ENCODE measurements at regions not wholly inside any gene's neighbourhood (a gene's known extent, or its start where the extent isn't known, plus 50 kb on each side); places are given as distances from the start of the nearest gene placed in this dataset.

DNA sequence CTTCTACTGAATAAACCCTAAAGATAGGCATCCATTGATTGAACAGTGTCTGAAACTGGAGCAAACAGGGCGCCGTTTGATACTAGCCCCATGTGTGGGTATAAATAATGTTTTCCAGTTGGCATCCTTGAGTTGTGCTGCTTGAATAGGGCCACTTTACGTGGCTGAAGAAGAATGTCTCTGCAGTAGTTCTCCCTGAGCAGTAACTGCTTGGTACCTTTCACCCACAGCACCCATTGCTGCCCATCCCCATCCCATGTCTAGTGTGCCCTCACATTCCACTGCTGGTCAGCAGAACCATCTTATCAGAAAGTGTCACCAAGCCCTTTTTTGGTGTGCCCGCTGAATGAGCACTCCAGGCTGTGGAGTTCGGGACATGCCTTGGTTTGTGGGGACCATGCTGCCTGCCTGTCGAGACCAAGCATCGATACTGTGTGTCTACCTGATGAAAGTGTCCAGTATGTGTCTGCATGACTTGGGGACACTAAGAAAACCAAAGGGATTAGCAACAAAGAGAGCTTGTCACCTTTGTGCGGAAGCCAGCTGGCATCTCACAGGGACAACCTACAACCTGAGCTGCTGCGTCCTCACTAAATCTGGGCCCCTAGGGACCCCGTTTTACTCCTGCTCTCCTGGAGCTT lies 162.0 kb downstream of the TM9SF2 start:
- Mint-ChIP-seq H3K4me1 (peaks cover 41% of the 10 kb centered on the region), H3K27ac (ENCODE audit: unreplicated experiment) (no peak overlapping the region), H3K36me3 (ENCODE audit: low read depth) (no peaks in the 10 kb centered on the region), H3K4me3 (no peak overlapping the region), H3K27me3 (ENCODE audit: low read depth) (peaks cover 35% of the 10 kb centered on the region), H3K9me3 (no peaks in the 10 kb centered on the region)
- TF ChIP-seq, protein P1, sequence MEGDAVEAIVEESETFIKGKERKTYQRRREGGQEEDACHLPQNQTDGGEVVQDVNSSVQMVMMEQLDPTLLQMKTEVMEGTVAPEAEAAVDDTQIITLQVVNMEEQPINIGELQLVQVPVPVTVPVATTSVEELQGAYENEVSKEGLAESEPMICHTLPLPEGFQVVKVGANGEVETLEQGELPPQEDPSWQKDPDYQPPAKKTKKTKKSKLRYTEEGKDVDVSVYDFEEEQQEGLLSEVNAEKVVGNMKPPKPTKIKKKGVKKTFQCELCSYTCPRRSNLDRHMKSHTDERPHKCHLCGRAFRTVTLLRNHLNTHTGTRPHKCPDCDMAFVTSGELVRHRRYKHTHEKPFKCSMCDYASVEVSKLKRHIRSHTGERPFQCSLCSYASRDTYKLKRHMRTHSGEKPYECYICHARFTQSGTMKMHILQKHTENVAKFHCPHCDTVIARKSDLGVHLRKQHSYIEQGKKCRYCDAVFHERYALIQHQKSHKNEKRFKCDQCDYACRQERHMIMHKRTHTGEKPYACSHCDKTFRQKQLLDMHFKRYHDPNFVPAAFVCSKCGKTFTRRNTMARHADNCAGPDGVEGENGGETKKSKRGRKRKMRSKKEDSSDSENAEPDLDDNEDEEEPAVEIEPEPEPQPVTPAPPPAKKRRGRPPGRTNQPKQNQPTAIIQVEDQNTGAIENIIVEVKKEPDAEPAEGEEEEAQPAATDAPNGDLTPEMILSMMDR (conservative IDR thresholded peaks at IDR 0.05): no peak
- no peak for DNase-seq (ENCODE audit: low read depth, low spot score)

DNA sequence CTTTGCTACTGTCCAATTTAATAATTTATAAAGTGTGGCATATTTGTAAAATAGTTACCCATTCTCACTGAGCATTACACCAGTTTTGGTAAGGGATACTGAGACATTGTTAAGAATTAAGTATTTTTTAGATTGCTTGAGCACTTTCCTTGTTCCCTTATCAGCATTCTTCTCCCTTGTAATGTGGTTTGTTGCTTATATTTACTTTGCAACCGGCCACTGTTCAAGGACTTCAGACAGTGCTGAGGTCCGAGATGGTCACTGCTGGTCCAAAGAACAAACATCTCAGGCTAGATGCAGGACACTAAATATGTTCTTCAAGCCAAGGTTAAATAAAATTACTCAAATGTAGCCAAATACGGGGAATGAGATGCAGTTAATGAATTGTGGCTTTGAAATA lies 161.4 kb downstream of the TM9SF2 start:
- Mint-ChIP-seq H3K9me3 (no peaks in the 10 kb centered on the region), H3K27ac (ENCODE audit: unreplicated experiment) (no peak overlapping the region), H3K36me3 (ENCODE audit: low read depth) (no peaks in the 10 kb centered on the region), H3K27me3 (ENCODE audit: low read depth) (peaks cover 37% of the 10 kb centered on the region), H3K4me1 (peaks cover 45% of the 10 kb centered on the region), H3K4me3 (peak overlapping the region; percentile 15)
- no peak for DNase-seq (ENCODE audit: low read depth, low spot score)
- TF ChIP-seq, protein P1 (conservative IDR thresholded peaks at IDR 0.05): no peak

DNA sequence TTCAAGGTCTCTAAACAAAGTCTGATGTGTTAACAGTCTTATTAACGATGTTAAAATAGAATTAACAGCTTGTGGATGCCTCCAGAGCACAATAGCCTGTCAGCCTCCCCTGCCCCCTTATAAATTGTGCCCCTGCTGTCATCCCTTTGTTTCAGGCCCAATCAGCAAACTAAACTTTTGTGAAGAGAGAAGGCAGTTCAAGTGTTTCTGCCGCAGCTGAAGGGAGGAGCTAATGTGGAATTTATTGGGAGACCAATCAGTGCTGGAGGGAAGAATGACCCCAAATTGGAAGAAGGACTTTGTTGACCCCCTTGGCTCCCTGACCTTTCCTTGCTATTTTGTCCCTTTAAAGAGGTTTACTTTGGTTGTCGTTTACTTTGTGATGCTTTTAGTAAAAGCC lies 160.5 kb downstream of the TM9SF2 start:
- Mint-ChIP-seq H3K36me3 (ENCODE audit: low read depth) (no peaks in the 10 kb centered on the region), H3K4me1 (peaks cover 54% of the 10 kb centered on the region), H3K4me3 (peak overlapping the region; percentile 56), H3K9me3 (no peaks in the 10 kb centered on the region), H3K27ac (ENCODE audit: unreplicated experiment) (peak overlapping the region; percentile 14), H3K27me3 (ENCODE audit: low read depth) (peaks cover 42% of the 10 kb centered on the region)
- TF ChIP-seq, protein P1 (conservative IDR thresholded peaks at IDR 0.05): no peak
- no peak for DNase-seq (ENCODE audit: low read depth, low spot score)

DNA sequence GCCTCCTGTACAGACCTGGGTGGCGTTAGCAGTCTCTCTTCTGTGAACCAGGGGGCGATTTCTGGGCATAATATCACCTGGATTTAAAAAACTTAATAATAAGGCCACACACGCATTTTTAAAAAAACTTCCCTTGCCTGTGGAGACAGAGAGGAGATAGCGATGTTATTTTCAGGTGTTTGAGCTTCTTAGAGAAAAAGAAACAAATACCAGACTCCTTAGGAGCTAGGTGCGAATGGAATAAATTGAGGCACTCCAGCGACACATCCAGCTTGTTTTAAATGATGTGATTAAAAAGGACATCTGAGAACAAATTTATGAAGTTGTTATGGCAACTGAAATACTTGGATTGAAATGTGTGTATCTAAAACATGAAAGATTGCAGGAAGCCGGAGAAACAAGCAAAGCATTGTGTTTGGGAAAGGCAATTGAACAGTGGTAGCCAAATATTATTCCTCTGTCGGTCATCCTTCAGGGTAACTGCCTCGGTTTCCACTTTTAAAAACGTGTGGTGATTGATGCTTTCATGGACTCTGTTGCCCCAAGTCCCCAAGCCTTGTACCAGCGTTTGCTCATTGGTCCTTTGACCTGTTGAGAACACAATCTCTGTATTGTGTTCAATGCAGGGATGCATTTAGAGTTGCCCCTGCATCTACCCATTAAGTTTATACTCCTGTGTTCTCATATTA lies 158.7 kb downstream of the TM9SF2 start:
- DNase-seq (ENCODE audit: low read depth, low spot score): no peak
- peaks cover 44% of the 10 kb centered on the region for H3K27me3 Mint-ChIP-seq (ENCODE audit: low read depth)
- H3K4me3 Mint-ChIP-seq: peak overlapping the region; percentile 45
- H3K27ac Mint-ChIP-seq (ENCODE audit: unreplicated experiment): no peak overlapping the region
- TF ChIP-seq, protein P1 (conservative IDR thresholded peaks at IDR 0.05): no peak
- peaks cover 63% of the 10 kb centered on the region for H3K4me1 Mint-ChIP-seq
- no peaks in the 10 kb centered on the region for H3K9me3 Mint-ChIP-seq
- no peaks in the 10 kb centered on the region for H3K36me3 Mint-ChIP-seq (ENCODE audit: low read depth)

DNA sequence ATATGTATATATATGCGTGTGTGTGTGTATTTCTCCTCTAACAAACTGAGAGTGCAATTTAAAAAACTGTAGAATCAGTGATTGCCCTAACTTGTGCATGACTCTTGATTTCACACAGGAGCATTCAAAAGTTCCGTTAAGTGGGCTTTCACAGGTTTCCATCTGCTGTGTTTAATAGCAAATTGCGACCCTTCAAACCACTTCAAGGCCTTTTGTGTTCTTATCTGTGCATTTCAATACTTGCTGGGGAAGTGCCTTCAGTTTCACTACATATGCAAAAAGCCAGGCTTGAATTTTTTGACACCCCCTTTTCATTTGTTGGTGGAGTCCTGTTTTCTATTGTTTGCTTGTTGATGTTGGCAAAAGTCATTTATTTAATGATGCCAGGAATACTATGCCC lies 158.0 kb downstream of the TM9SF2 start:
- Mint-ChIP-seq H3K36me3 (ENCODE audit: low read depth) (no peaks in the 10 kb centered on the region), H3K27ac (ENCODE audit: unreplicated experiment) (no peak overlapping the region), H3K4me3 (peak overlapping the region; percentile 84), H3K27me3 (ENCODE audit: low read depth) (peaks cover 44% of the 10 kb centered on the region), H3K9me3 (no peaks in the 10 kb centered on the region), H3K4me1 (peaks cover 63% of the 10 kb centered on the region)
- TF ChIP-seq, protein P1 (conservative IDR thresholded peaks at IDR 0.05): no peak
- no peak for DNase-seq (ENCODE audit: low read depth, low spot score)
